ENCODE measurements at regions not wholly inside any gene's neighbourhood (a gene's known extent, or its start where the extent isn't known, plus 50 kb on each side); places are given as distances from the start of the nearest gene placed in this dataset.

DNA sequence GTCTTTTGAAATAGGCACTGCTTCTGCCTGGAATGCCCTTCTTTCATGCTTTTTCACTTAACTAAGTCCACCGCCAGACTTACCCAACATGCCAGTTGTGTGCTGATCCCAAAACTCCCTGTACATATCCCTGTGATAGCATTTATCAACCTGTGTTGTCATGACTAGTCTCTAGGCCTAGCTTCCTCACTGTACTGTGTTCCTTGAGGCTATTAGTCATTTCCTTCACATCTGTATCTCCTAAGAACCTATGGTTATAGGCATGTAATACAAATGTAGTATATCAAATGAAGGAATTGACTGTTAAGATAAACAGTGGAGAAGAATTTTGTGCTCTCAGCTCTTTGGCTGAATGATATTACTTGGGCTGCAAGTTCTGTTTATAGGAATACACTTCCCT lies 184.3 kb downstream of the CYRIA start:
- TF ChIP-seq, protein P1, sequence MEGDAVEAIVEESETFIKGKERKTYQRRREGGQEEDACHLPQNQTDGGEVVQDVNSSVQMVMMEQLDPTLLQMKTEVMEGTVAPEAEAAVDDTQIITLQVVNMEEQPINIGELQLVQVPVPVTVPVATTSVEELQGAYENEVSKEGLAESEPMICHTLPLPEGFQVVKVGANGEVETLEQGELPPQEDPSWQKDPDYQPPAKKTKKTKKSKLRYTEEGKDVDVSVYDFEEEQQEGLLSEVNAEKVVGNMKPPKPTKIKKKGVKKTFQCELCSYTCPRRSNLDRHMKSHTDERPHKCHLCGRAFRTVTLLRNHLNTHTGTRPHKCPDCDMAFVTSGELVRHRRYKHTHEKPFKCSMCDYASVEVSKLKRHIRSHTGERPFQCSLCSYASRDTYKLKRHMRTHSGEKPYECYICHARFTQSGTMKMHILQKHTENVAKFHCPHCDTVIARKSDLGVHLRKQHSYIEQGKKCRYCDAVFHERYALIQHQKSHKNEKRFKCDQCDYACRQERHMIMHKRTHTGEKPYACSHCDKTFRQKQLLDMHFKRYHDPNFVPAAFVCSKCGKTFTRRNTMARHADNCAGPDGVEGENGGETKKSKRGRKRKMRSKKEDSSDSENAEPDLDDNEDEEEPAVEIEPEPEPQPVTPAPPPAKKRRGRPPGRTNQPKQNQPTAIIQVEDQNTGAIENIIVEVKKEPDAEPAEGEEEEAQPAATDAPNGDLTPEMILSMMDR (IDR thresholded peaks at IDR 0.05) = no peak
- no peak for TF ChIP-seq POLR2A (IDR thresholded peaks at IDR 0.05)
